SIG-M5 treated with dmso at 0.1 percent for 504 hours (cell line): ENCODE measurements at regions not wholly inside any gene's neighbourhood (a gene's known extent, or its start where the extent isn't known, plus 50 kb on each side); places are given as distances from the start of the nearest gene placed in this dataset.

ENCODE experiments used
- DNase-seq: peaks from one replicate; lab custom pipeline; 2025; ENCODE audit not compliant: unreplicated experiment; lab: John Stamatoyannopoulos, UW

DNA sequence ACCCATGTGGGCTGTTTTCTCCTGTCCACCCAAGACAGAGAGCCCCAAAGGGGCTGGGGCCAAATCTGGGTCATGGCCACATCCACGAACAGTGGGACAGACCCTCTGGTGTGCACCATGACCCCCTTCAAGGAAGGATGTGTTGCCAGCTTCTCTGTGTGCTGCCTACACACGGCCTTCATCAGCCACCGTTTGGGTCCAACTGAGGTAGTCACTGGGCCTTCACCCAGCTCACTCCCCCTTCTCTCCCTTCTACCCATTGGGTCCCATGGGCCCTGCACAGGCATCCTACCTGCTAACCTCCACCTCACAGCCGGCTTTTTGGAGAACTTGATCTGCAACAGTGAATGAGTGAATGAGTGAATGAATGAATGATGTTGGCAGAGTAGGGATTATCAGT, 1484.9 kb downstream of the BRD1 start:
- no peak for DNase-seq

DNA sequence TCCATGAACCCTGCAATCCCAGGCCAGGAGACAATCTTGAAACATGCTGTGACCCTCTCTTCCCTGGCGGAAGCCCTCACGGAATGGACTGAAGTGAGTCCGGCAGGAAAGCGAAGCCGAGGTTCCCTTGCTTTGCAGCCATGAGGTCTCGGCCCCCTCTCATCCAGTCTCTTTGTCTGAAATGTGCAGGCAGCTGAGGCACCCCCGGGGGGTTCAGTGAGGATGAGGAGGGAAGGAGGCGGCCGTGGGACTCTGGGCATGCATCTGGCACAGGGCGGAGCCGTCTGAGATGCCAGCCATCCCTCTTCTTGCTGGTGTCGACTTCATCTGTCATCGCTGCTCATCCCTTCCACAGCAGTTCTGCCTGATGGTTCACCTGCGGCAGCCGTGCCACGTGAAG, 1485.7 kb downstream of the BRD1 start:
- no peak for DNase-seq

DNA sequence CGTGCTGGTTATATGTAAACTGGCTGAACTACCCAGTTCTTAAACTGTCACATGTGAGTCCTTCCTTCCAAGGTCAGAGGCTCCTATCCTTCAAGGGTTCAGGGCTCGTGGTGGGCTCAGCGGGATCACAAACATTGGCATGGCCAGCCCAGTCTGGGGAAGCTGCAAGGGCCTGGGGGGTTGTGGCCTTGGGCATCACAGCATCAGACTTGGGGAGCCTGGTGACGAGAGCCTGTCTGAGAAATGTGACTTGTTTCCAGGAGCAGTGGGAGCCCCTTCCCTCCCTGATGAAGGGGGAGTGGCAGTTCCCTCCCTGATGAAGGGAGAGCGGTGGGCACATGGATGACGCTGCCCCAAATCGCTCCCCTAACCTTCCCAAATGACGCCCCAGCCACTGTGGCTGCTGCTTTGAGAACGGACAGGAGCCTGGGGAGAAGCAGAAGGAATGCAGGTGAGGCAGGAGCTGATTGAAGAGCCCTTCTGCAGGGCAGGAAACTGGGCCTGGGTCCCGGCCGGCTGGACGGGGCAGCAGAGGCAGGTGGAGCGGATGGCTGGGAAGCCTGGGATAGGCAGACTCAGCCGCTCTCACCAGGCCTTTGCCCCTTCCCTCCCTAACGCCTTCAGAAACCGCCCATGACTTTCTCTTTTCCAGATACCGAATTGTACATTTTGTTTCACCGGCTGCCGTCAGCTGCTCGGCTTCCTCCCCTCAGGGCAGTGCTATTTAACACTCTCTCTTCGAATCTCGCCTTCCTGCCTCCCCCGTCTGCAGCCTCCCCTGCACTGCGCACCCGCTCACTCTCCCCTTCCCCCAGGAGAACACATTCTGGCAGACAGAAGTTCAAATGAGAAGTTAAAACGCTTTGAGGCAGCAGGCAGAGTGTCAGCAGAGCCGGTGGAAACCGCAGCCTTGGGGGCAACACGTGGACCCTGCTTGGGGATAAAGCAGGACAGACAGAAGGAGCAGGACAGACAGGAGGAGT, 1486.7 kb downstream of the BRD1 start:
- no peak for DNase-seq

DNA sequence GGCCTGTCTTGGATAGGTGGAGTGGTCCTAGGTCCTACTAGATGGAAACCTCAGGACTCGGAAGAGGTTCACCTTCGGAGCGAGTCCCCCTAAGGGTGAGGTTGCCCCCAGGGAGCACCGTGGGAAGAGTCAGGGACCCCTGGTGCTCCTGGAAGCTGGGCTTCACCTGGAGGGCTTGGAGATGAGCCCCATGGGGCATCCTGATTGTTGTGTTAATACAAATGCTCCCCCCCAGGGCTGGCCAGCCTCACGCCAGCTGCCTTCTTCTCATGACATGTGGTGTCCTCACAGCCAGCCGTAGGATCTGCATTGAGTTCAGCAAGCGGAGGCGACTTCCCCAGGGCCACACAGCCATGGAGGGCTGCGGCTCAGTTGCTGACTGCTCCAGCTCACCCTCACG, 1487.5 kb downstream of the BRD1 start:
- DNase-seq = no peak

DNA sequence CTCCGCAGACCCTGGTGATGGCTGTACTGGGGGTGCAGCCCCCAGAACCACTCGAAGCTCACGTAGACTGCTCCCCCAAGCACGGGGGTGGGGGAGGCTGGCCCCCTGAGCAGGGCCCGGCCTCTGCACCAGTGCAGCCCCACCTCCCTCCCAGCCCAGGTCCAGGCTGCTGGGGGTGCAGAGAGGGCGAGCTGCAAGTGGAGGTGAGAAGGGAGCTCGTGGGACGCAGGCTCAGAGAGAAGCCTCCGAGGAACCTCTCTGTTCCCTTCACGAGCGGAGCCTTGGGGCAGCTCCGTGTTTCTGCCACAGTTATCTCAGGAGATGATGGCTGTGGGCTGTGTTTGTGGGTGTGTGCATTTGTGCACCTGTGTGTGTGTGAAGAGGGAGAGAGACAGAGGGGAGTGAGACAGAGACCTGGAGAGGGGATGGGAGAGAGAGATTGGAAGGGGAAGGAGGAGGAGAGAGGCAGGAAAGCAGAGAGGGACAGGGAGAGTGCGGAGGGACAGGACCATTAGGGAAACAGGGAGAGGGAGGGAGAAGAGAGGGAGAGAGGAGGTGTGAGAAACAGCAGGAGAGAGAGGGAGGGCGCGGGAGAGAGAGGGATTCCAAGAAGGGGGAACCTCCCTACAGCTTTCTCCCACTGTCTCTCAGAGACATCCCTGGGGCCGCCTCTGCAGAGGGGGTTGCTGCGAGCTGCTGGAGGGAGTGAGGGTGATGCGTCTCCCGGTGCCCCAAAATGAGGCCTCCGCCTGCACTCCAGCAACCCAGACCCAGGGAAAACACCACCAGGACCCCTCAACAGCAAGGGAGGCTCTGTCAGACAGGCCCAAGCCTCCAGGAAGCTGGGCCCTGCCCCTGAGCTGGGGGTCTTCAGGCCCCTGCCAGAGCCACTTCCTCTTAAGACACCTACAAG, 1488.6 kb downstream of the BRD1 start:
- no peak for DNase-seq

DNA sequence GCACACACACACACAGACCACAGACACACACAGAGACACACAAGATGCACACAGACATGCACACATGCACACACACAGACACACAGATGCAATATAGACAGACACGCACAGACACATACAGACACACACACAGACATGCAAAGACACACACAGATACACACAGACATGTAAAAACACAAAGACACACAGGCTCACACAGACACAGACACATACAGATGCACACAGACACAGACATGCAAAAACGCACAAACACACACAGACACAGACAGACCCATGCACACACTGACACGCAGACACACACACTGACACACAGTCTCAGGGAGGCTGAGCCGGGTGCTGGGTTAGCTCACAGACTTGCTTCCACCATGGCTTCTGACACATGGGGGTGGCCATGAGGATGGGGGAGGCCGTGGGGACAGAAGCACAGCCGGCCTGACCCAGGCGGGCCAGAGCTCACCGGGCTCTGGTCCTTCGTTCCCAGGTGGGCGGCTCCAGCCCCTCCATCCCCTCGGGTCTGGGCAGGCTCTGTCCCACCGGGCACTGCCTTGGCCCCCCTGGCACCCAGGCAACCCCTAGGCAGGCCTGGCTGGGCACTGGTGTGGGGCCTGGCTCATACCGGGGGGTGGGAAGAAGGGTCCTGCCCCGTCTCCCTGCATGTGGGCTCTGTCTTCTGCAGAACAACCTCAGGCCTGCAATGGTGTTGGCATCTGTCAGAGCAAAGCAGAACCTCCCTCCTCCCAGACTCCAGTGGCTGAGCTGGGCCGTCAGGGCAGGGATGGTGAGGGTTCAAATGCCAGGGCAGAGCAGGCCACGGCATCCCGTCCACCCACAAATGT, 1489.5 kb downstream of the BRD1 start:
- no peak for DNase-seq

DNA sequence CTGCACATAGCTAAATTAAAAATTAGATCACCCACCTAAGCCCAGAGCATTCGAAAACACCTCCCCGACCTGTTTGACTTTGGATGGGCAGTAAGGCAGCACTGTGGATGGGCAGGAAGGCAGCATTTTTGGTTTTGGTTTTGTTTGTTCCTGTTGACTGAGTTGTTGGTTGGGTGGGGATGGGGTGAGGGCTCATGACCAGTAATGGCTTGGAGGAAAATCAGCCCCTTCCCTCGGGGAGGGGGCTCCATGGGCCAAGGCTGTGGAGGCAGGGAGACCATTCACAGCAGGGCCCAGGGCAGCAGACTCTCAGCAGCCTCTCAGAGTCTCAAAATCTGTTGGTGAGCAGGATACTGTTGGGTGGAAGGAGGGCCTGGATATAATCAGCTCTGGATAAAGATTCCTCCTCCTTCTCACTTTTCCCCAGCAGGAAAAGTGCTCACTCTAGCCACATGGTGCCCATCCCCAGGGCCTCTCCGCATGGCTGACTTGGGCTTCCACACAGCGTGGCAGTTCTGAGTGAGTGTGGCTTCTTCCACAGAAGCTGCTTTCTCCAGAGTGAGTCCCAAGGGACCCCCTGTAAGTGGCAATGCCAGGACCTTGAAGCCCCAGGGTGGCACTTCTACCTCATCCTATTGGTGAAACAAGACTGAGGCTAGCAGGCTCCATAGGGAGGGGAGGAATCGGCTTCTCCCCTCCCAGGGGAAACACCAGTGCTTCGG, 1491.2 kb downstream of the BRD1 start:
- no peak for DNase-seq

DNA sequence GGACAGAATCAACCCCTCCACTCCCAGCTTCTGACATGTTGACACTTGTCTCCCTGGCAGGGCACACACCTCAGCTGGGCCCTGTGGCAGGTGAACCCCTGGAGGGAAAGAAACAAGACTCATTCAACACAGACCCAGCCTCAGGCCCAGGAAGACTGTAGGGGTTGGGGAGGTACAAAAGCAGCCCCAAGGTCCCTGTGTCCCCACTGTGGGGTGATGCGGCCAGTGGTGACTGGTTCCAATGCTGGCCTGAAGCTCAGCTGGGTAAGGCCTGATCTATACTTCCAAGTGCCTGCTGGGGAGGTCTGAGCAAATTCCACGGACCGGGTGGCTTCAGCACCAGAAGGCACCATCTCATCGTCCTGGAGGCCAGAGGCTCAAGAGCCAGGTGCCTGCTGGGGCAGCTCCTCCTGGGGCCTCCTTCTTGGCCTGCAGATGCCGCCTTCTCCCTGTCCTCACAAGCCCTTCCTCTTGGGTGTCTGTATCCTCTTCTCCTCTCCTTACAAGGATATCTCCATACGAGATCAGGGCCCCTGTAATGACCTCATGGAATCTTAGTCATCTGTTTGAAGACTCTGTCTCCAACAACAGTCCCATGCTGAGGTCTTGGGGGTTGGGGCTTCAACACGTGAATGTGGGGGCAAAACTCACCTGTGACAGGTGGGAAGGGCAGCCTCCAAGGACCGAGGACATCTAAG, 1492.1 kb downstream of the BRD1 start:
- no peak for DNase-seq

DNA sequence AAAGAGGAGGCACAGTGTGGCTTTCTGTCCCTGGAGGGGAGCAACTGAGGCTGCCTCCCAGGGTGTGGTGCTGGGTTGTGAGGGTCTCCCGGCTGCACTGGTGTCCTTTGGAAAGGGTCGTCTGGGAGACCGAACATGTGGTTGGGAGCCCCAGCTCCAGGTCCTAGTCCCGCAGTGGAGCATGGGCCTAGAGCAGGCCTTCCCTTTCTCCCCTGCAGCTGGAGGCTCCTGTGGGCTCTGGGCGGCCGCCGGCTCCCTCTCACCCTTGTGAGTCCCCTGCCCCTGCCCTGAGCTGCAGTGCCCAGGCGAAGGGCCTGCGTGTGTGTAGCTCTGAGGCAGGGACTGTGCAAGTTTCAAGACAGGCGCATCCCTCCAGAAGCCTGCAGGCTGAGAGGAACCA, 1492.7 kb downstream of the BRD1 start:
- no peak for DNase-seq

DNA sequence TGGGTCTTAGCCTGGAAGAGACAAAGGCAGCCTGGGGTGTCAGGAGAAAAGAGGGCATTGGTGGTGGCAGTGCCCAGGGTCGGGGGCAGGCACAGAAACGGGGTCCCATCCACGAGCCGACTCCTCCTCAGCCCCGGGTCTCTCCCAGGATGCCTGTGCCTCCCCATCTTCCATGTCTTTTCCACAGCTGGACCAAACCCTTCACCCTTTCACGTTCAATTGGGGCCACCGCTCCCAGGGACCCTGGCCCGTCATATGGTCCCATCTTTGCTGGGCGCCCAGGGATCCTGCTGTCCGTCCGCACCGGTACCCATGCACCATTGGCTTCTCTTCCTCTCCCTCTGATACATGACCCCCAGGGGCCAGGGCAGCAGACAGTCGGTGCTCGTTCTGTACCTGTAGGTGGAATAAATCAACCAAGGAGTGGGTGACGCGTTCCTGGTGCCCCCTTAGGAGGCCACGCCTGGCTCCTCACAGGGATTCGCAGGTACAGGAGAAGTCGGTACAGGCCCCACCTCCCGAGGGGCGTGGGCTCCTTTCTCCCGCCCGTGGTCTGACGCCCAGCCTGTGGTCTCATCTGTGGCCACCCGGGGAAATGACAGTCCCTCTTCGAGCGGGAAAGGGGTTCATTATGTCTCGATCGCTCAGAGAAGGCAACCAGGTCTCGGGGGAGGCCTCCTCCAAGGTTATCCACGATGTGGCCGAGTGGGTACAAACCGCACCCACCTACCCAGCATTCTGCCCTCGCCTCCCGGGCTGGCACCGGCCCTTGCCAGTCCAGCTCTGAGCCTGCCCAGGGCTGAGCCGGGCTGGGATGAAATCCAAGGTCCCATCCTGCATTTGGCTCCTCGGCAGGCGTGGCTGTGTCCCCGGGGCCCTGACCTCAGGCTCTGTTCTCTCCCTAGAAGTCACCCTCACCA, 1493.6 kb downstream of the BRD1 start:
- no peak for DNase-seq

DNA sequence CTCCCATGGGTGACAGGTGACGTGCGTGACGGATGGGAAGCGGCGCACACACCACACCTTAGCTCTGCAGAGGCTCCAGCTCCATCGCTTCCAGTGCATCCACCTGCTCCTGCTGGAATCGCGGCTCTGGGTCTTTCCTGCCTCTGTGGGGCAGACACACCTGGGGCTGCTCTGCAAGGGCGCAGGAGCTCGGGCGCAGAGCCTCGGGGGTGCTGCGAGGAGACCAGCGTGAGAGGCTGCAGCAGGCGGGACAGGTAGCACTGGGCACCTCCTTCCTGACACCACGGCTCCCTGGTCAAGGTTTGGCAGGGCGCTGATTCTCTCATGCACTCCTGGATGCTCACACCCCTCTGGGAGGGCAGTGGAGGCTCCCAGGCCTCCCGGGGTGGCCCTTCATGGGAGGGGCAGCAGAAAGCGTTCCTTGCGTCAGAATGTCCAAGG, 1494.3 kb downstream of the BRD1 start:
- no peak for DNase-seq

DNA sequence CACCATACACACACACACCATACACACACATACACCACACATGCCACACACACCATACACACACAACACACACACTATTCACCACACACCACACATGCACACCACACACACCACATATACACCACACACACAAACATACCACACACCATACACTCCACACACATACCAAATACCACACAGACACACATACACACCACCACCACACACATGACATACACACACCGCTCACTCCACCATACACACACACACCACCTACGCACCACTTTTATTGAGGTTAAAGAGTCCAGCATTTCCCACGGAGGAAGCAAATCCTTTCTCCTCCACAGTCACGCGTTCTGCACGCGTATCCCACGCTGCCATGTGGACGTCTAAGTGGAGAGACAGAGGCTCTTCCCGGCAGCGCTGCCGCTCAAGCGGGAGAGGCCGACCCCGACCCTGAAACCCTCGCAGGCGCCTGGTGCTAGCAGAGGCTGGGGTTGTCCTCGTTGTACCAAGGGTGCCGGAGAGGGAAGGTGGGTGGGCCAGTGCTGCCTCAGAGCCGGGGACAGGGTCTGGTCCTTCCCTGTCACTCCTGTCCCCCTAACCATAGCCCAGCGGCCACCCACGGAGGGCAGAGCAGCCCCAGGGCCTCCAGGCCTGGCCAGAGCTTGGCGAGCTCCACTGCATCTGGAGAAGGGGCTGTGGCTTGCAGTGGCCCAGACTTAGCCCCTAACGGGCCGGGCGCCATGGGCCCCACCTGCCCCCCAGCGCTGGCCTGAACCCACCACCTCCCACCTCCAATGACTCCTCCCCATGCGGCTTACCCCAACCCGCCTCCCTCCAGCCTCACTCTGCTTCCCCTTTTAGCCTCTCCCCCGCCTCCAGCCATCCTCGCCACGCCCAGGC, 1495.0 kb downstream of the BRD1 start:
- DNase-seq = no peak

DNA sequence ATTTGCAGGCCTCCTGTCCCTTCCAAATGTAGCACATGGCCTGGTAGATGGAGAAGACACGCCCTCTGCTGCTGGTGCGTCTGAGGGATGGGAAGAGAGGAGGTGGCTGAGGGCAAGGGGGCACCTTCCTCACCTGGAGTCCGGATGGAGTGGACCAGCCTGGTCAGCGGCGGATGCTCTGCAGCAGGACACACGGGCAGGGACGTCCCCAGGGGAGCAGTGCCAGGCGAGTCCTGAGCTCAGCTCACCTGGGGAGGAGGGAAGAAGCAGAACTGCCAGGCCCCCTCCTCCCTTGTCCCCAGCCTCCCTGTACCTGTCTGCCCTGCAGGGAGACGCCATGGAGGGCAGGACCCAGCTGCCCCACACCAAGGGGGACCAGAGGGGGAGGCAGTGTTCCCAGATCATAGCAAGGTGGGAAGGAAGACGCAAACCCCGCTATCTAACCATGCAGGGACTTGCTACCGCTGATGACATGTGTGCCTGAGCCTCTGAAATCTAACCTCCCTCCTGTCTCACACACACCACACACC, 1495.9 kb downstream of the BRD1 start:
- no peak for DNase-seq

DNA sequence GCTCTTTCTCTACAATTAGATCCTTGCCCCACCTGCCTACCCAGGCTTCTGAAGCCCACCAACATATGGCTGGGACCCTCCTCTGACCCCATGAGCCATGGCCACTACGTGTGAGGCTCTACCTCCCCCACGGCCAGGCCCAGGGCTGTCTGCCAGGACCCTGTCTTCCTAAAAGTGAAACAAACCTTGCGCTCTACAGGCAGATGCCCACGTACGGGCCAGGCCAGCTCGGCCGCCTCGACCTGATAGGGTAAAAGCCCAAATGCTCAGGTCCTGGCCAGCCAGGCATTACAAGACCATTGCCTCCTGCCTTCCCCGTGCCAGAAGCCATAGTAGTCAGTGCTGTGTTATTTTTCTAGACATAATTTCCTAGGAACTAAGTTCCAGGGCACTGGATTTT, 1496.4 kb downstream of the BRD1 start:
- DNase-seq = no peak

DNA sequence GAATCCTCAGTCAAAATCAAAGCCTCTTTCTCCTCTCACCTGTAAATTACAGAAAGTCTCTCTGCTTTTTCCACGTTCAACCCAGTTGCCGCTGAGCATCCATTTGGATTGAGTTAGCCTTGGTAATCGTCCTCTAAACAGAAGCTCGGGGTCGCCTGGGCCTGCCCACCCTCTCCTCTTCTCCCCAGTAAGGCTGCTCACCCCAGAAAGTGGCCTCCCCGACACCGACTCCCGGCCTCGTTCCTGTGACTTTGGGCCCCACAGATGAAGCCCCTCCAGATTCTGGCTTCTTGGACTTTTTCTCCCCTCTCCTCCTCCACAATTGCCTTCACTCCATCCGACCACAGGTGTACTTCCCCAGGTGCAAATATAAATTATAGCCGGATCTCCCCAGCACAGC, 1500.0 kb downstream of the BRD1 start:
- DNase-seq = no peak

DNA sequence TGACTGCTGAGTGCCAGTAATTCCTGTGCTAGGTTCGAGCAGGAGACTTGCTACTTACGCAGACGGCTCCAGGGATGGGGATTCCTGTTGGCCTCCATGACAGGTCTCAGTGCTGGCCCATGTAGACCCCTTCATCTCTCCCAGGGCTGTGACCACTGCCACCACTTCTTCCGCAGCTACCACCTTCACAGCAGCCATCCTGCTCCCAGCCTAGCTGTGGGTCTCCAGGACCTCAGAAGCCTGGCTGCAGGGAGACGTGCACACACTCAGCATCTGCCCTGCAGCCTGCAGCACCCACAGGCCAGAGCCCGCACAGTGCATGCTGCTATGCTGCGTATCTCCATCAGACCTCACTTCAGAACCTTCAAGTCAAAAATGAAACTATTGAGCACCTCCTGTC, 1503.9 kb downstream of the BRD1 start:
- DNase-seq = no peak

DNA sequence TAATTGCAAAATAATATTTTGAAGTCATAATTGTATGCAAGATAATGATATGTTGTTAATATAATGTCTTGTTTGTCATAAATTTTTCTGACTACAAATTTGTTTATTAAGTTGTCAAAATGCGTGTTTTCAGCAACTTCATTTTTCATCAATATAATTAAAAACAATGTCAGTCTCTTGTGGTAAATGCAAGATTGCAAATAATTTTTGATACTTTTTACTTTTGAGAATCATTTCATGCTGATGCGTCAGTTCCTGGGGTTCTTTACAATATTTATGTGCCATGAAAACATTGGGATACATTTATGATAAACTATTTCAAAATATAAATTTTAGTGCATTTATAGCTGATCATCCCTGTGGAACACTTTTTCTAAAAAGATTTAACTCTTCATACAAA, 1504.8 kb downstream of the BRD1 start:
- no peak for DNase-seq
